Middle frontal gyrus (tissue), 1 donor: ENCODE measurements at regions not wholly inside any gene's neighbourhood (a gene's known extent, or its start where the extent isn't known, plus 50 kb on each side); places are given as distances from the start of the nearest gene placed in this dataset.

Experiments
- DNase-seq: peaks from one replicate; pipeline ENCODE4 v3.0.0-alpha.2; 2015; ENCODE audit warnings: low spot score; ENCODE audit errors: extremely low spot score

GRCh38 chr9:7879551-7880245 is 80.1 kb upstream of the DMAC1 start:
- DNase-seq: no peak

GRCh38 chr9:7871977-7872730 is 72.6 kb upstream of the DMAC1 start:
- no peak for DNase-seq

- no peak for DNase-seq
Measured at GRCh38 chr9:7869340-7869739, 69.8 kb upstream of the DMAC1 start.

- DNase-seq: no peak
Measured at GRCh38 chr9:7862170-7862569, 62.6 kb upstream of the DMAC1 start.

GRCh38 chr9:7861086-7861485 is 61.5 kb upstream of the DMAC1 start:
- no peak for DNase-seq

- no peak for DNase-seq
Measured at GRCh38 chr9:7860335-7860709, 60.7 kb upstream of the DMAC1 start.

GRCh38 chr9:7859701-7860334 is 60.2 kb upstream of the DMAC1 start:
- DNase-seq: no peak

GRCh38 chr9:7858166-7858565 is 58.6 kb upstream of the DMAC1 start:
- DNase-seq: no peak

- no peak for DNase-seq
Measured at GRCh38 chr9:7854763-7855162, 55.2 kb upstream of the DMAC1 start.
